ENCODE measurements at regions not wholly inside any gene's neighbourhood (a gene's known extent, or its start where the extent isn't known, plus 50 kb on each side); places are given as distances from the start of the nearest gene placed in this dataset.
"Not testable (repeated sequence)": the region's sequence is repeated elsewhere in the genome, so short reads cannot be mapped to it uniquely, and the experiment has no call there.

DNA sequence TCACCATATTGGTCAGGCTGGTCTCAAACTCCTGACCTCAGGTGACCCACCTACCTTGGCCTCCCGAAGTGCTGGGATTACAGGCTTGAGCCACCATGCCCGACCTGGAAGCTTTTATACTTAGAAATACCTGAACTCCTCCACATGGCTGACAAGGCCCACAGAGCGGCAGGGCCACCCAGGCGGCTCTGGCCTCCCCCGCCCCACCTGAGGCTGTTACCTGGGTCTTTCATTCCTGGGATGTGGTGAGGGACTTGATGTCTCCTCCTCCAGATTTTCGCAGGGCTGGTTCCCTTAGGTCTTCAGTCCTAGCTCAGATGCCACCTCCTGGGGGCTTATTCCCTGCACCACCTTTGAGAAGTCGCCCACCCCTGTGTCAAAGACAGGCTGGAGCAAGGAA, 152.1 kb downstream of the LY86 start:
- no peak overlapping the region for H3K27ac ChIP-seq (ENCODE audit: low read length)
- H3K9ac ChIP-seq (ENCODE audit: low read length in 2 of 2) = no peak overlapping the region
- peaks cover 0 to 15% of the 10 kb centered on the region in 2 donors for H3K27me3 ChIP-seq (ENCODE audit: control insufficient read depth in 1 of 2, insufficient read depth in 2 of 2, low read length in 2 of 2)
- H3K36me3 ChIP-seq (ENCODE audit: control insufficient read depth in 2 of 2, insufficient read depth in 2 of 2, low read length in 2 of 2) = no peaks in the 10 kb centered on the region
- H3K9me3 ChIP-seq (ENCODE audit: control insufficient read depth in 2 of 2, low read length in 2 of 2) = no peaks in the 10 kb centered on the region
- no peak overlapping the region for H3K4me3 ChIP-seq (ENCODE audit: low read length in 2 of 2)
- peaks cover 2% of the 10 kb centered on the region for H3K4me1 ChIP-seq (ENCODE audit: control insufficient read depth, insufficient read depth, low read length)

DNA sequence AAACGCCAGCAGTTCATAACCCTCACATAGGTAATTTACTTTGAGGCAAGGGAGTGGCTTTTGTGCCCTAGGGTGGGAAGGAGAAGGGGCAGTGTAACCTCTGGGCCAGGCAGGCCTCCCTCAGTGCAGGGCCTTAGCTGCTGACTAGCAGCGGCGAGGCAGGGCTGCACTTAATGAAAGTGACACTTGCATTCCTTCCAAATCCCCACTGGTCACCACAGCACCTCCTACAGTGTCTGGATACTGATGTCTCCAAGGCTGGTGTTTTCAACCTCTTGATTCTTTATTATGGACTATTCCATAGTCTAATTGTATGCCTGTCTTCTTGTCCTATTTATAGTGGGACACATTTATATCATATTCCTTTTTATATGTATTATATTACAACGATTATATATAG, 152.7 kb downstream of the LY86 start:
- Histone ChIP-seq H3K9ac (ENCODE audit: low read length in 2 of 2) (no peak overlapping the region), H3K27me3 (ENCODE audit: control insufficient read depth in 1 of 2, insufficient read depth in 2 of 2, low read length in 2 of 2) (peaks cover 0 to 15% of the 10 kb centered on the region in 2 donors), H3K27ac (ENCODE audit: low read length) (no peak overlapping the region), H3K4me1 (ENCODE audit: control insufficient read depth, insufficient read depth, low read length) (peaks cover 2% of the 10 kb centered on the region), H3K9me3 (ENCODE audit: control insufficient read depth in 2 of 2, low read length in 2 of 2) (no peaks in the 10 kb centered on the region), H3K36me3 (ENCODE audit: control insufficient read depth in 2 of 2, insufficient read depth in 2 of 2, low read length in 2 of 2) (no peaks in the 10 kb centered on the region), H3K4me3 (ENCODE audit: low read length in 2 of 2) (no peak overlapping the region)

GRCh38 chr6:6742535-6742934, 154.0 kb downstream of the LY86 start:
- Histone ChIP-seq H3K4me3 (ENCODE audit: low read length in 2 of 2) (no peak overlapping the region), H3K4me1 (ENCODE audit: control insufficient read depth, insufficient read depth, low read length) (no peaks in the 10 kb centered on the region), H3K9me3 (ENCODE audit: control insufficient read depth in 2 of 2, low read length in 2 of 2) (no peaks in the 10 kb centered on the region), H3K27me3 (ENCODE audit: control insufficient read depth in 1 of 2, insufficient read depth in 2 of 2, low read length in 2 of 2) (peaks cover 0 to 7% of the 10 kb centered on the region in 2 donors), H3K36me3 (ENCODE audit: control insufficient read depth in 2 of 2, insufficient read depth in 2 of 2, low read length in 2 of 2) (no peaks in the 10 kb centered on the region), H3K9ac (ENCODE audit: low read length in 2 of 2) (no peak overlapping the region), H3K27ac (ENCODE audit: low read length) (no peak overlapping the region)

DNA sequence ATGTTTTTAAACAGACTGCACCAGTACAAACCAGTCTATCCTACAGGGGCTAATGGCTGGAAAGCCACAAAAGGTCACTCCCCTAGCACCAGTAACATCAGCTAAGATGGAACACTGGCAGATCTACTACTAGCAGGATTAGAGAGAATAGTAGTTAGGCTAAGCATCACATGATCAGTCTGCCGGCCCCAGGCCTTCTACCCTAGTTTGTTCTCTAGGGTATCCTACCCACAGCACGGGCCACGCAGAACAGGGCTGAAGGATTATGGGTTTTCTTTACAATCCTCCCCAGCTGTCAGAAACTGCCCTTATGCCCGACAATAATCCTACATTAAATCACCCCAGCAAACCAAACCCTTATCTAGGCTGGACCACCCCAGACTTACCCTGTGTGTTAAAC, 156.0 kb downstream of the LY86 start:
- H3K9ac ChIP-seq (ENCODE audit: low read length in 2 of 2) = no peak overlapping the region
- H3K27me3 ChIP-seq (ENCODE audit: control insufficient read depth in 1 of 2, insufficient read depth in 2 of 2, low read length in 2 of 2) = no peaks in the 10 kb centered on the region
- no peaks in the 10 kb centered on the region for H3K9me3 ChIP-seq (ENCODE audit: control insufficient read depth in 2 of 2, low read length in 2 of 2)
- H3K4me1 ChIP-seq (ENCODE audit: control insufficient read depth, insufficient read depth, low read length) = peaks cover 3% of the 10 kb centered on the region
- no peaks in the 10 kb centered on the region for H3K36me3 ChIP-seq (ENCODE audit: control insufficient read depth in 2 of 2, insufficient read depth in 2 of 2, low read length in 2 of 2)
- no peak overlapping the region for H3K4me3 ChIP-seq (ENCODE audit: low read length in 2 of 2)
- H3K27ac ChIP-seq (ENCODE audit: low read length) = no peak overlapping the region

DNA sequence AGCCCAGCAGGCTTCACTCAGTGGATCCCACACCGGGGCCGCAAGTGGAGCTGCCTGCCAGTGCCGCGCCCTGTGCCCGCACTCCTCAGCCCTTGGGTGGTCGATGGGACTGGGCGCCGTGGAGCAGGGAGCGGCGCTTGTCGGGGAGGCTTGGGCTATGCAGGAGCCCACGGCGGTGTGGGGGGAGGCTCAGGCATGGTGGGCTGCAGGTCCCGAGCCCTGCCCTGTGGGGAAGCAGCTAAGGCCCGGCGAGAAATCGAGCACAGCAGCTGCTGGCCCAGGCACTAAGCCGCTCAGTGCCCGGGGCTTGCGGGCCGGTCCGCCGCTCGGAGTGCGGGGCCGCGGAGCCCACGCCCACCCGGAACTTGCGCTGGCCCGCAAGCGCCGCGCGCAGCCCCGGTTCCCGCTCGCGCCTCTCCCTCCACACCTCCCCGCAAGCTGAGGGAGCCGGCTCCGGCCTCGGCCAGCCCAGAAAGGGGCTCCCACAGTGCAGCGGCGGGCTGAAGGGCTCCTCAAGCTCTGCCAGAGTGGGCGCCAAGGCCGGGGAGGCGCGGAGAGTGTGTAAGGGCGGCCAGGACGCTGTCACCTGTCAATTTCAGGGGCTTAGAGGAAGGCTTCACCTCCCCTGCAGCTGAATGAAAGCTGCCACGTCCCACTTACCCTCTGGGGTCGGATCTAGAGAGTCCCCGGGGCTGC, 157.3 kb downstream of the LY86 start:
- peaks cover 13% of the 10 kb centered on the region for H3K4me1 ChIP-seq (ENCODE audit: control insufficient read depth, insufficient read depth, low read length)
- not testable (repeated sequence) for H3K9ac ChIP-seq (ENCODE audit: low read length in 2 of 2); H3K36me3 ChIP-seq (ENCODE audit: control insufficient read depth in 2 of 2, insufficient read depth in 2 of 2, low read length in 2 of 2); H3K9me3 ChIP-seq (ENCODE audit: control insufficient read depth in 2 of 2, low read length in 2 of 2); H3K4me3 ChIP-seq (ENCODE audit: low read length in 2 of 2); H3K27me3 ChIP-seq (ENCODE audit: control insufficient read depth in 1 of 2, insufficient read depth in 2 of 2, low read length in 2 of 2); H3K27ac ChIP-seq (ENCODE audit: low read length)

- Histone ChIP-seq H3K27me3 (ENCODE audit: control insufficient read depth in 1 of 2, insufficient read depth in 2 of 2, low read length in 2 of 2) (no peaks in the 10 kb centered on the region), H3K36me3 (ENCODE audit: control insufficient read depth in 2 of 2, insufficient read depth in 2 of 2, low read length in 2 of 2) (no peaks in the 10 kb centered on the region), H3K27ac (ENCODE audit: low read length) (no peak overlapping the region), H3K4me3 (ENCODE audit: low read length in 2 of 2) (no peak overlapping the region), H3K4me1 (ENCODE audit: control insufficient read depth, insufficient read depth, low read length) (peaks cover 20% of the 10 kb centered on the region), H3K9ac (ENCODE audit: low read length in 2 of 2) (no peak overlapping the region), H3K9me3 (ENCODE audit: control insufficient read depth in 2 of 2, low read length in 2 of 2) (no peaks in the 10 kb centered on the region)
Observed at GRCh38 chr6:6746333-6746969, 157.9 kb downstream of the LY86 start.

- Histone ChIP-seq H3K4me1 (ENCODE audit: control insufficient read depth, insufficient read depth, low read length) (peaks cover 24% of the 10 kb centered on the region), H3K4me3 (ENCODE audit: low read length in 2 of 2) (no peak overlapping the region), H3K36me3 (ENCODE audit: control insufficient read depth in 2 of 2, insufficient read depth in 2 of 2, low read length in 2 of 2) (no peaks in the 10 kb centered on the region), H3K9me3 (ENCODE audit: control insufficient read depth in 2 of 2, low read length in 2 of 2) (no peaks in the 10 kb centered on the region), H3K27me3 (ENCODE audit: control insufficient read depth in 1 of 2, insufficient read depth in 2 of 2, low read length in 2 of 2) (no peaks in the 10 kb centered on the region), H3K27ac (ENCODE audit: low read length) (no peak overlapping the region), H3K9ac (ENCODE audit: low read length in 2 of 2) (no peak overlapping the region)
Observed at GRCh38 chr6:6746970-6747338, 158.4 kb downstream of the LY86 start.

DNA sequence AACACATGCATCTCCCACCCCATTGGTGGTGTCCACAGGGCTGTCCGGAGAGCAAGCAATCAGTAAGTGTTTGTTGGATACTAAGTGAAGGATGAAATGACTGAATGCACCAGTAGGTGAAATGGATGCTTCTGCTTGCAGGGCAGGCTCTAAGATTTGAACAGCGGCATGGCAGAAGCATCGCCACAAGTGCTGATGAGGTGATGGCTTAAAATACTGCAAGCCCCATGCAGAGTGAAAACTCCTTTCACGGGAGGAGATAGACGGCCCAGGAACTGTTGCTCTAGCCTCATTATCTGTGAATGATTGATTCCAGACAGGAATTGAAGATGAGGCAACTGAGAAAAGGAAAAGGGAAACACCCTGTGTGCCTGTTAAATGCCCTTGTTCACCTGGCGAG, 158.9 kb downstream of the LY86 start:
- no peaks in the 10 kb centered on the region for H3K9me3 ChIP-seq (ENCODE audit: control insufficient read depth in 2 of 2, low read length in 2 of 2)
- no peak overlapping the region for H3K4me3 ChIP-seq (ENCODE audit: low read length in 2 of 2)
- H3K27me3 ChIP-seq (ENCODE audit: control insufficient read depth in 1 of 2, insufficient read depth in 2 of 2, low read length in 2 of 2) = no peaks in the 10 kb centered on the region
- H3K27ac ChIP-seq (ENCODE audit: low read length) = no peak overlapping the region
- H3K4me1 ChIP-seq (ENCODE audit: control insufficient read depth, insufficient read depth, low read length) = peaks cover 28% of the 10 kb centered on the region
- H3K36me3 ChIP-seq (ENCODE audit: control insufficient read depth in 2 of 2, insufficient read depth in 2 of 2, low read length in 2 of 2) = no peaks in the 10 kb centered on the region
- no peak overlapping the region for H3K9ac ChIP-seq (ENCODE audit: low read length in 2 of 2)

GRCh38 chr6:6748001-6748400, 159.5 kb downstream of the LY86 start:
- no peaks in the 10 kb centered on the region for H3K9me3 ChIP-seq (ENCODE audit: control insufficient read depth in 2 of 2, low read length in 2 of 2)
- H3K4me1 ChIP-seq (ENCODE audit: control insufficient read depth, insufficient read depth, low read length) = peaks cover 29% of the 10 kb centered on the region
- no peak overlapping the region for H3K9ac ChIP-seq (ENCODE audit: low read length in 2 of 2)
- no peaks in the 10 kb centered on the region for H3K27me3 ChIP-seq (ENCODE audit: control insufficient read depth in 1 of 2, insufficient read depth in 2 of 2, low read length in 2 of 2)
- H3K36me3 ChIP-seq (ENCODE audit: control insufficient read depth in 2 of 2, insufficient read depth in 2 of 2, low read length in 2 of 2) = no peaks in the 10 kb centered on the region
- no peak overlapping the region for H3K4me3 ChIP-seq (ENCODE audit: low read length in 2 of 2)
- no peak overlapping the region for H3K27ac ChIP-seq (ENCODE audit: low read length)

DNA sequence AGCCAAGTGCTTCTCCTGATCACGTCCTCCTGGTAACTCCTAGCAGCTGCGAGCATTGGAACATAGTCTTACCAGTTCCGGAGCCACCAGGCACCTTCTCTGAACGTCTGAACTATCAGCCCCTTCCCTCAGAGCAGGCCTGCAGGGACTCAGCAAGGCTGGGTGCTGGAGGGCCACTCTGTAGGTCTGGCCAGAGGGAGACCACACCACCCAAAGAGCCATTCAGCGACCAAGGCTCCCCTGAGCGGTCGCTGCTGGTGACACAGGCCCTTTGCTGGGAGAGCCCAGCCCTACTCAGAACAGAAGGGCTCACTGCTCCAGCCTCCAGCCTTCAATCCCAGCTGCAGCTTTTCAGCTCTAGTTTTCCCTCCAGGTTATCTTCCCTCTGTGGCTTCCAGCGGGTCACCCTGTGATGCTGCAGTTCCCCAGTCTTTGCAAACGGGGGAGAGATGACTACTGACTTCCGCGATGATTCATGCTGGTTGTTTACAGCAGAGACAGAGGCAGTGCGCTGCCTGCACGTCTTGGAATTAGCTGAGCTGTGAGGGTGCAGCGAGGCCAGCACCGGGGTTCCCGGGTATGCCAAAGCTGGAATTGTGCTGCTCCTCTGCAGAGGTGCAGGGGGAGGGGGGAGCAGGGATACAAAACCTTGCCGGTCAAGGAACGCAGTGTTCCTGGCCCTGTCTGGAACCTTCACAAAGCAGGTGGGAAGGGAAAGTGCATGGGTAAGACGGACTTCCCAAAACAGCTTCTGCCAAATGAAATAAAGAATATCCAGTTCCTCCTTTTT, 161.4 kb downstream of the LY86 start:
- Histone ChIP-seq H3K9ac (ENCODE audit: low read length in 2 of 2) (no peak overlapping the region), H3K9me3 (ENCODE audit: control insufficient read depth in 2 of 2, low read length in 2 of 2) (no peaks in the 10 kb centered on the region), H3K27ac (ENCODE audit: low read length) (peak overlapping the region; percentile 31), H3K4me1 (ENCODE audit: control insufficient read depth, insufficient read depth, low read length) (peaks cover 29% of the 10 kb centered on the region), H3K4me3 (ENCODE audit: low read length in 2 of 2) (peak overlapping the region; percentile 6 to 49), H3K27me3 (ENCODE audit: control insufficient read depth in 1 of 2, insufficient read depth in 2 of 2, low read length in 2 of 2) (no peaks in the 10 kb centered on the region), H3K36me3 (ENCODE audit: control insufficient read depth in 2 of 2, insufficient read depth in 2 of 2, low read length in 2 of 2) (no peaks in the 10 kb centered on the region)
